B cell (primary cell): ENCODE measurements at regions not wholly inside any gene's neighbourhood (a gene's known extent, or its start where the extent isn't known, plus 50 kb on each side); places are given as distances from the start of the nearest gene placed in this dataset.

Source experiments
- ATAC-seq: fragments of 200-7000 bp; cut with Tn5 transposase; one replicate; pipeline ENCODE4 v1.10.0; 2021; ENCODE audit warnings: low read depth, mild to moderate bottlenecking, moderate number of reproducible peaks, moderate library complexity
- CTCF ChIA-PET: fragments of 350-600 bp; sonication (Branson Sonifier 250); formaldehyde crosslinking; loops from one replicate; lab custom pipeline; 2021; ENCODE audit warnings: antibody characterized with exemption, inconsistent platforms; lab: Charles Lee
- POLR2A ChIA-PET: fragments of 350-600 bp; sonication (Branson Sonifier 250); formaldehyde crosslinking; loops from one replicate; lab custom pipeline; 2021; ENCODE audit warnings: antibody characterized with exemption; lab: Charles Lee
- DNase-seq: peaks from one replicate; pipeline ENCODE4 v3.0.0; 2013
- H2AFZ ChIP-seq: 2 replicates; pipeline ENCODE4 v1.6.1; 2012; ENCODE audit warnings: mild to moderate bottlenecking, low read depth, low read length; ENCODE audit not compliant: insufficient read depth, poor library complexity, severe bottlenecking
- H3K27ac ChIP-seq, 2 donors: 1 replicate in 1 of 2; 2 replicates in 1 of 2; pipeline ENCODE4 v1.5.1; 2012 to 2013; ENCODE audit warnings: low read length in 2 of 2, mild to moderate bottlenecking in 2 of 2, moderate library complexity in 1 of 2
- H3K27me3 ChIP-seq, 4 experiments: fragments of 200-600 bp in 1 of 4; sonication (generic) in 1 of 4; replicated peaks in 1 of 4; 1 replicate in 2 of 4; 2 replicates in 2 of 4; pipeline versions ENCODE4 v1.6.1 to v1.7.0; 2013 to 2016; ENCODE audit warnings: low read length in 3 of 4, mild to moderate bottlenecking in 2 of 4, mixed read lengths in 1 of 4, moderate library complexity in 1 of 4; ENCODE audit not compliant: insufficient read depth in 4 of 4, control insufficient read depth in 3 of 4; ENCODE audit errors: control extremely low read depth in 1 of 4
- H3K36me3 ChIP-seq, 2 experiments: replicated peaks in 1 of 2; 1 replicate in 1 of 2; 2 replicates in 1 of 2; pipeline versions ENCODE4 v1.6.1 to v1.7.1; 2013; ENCODE audit warnings: low read length in 1 of 2; ENCODE audit not compliant: insufficient read depth in 2 of 2, control insufficient read depth in 1 of 2; ENCODE audit errors: control extremely low read depth in 1 of 2, extremely low read depth in 1 of 2
- H3K4me1 ChIP-seq, 2 donors: fragments of 200-600 bp in 1 of 2; sonication (generic) in 1 of 2; 1 replicate in 1 of 2; 2 replicates in 1 of 2; pipeline versions ENCODE4 v1.5.1 to v1.6.1; 2013 to 2017; ENCODE audit warnings: low read length in 2 of 2; ENCODE audit not compliant: control insufficient read depth in 2 of 2, insufficient read depth in 2 of 2
- H3K4me2 ChIP-seq: replicated peaks from 2 replicates; pipeline ENCODE3; 2012; ENCODE audit warnings: mild to moderate bottlenecking, low read depth, low read length; ENCODE audit not compliant: poor library complexity, severe bottlenecking
- H3K4me3 ChIP-seq, 5 experiments: fragments of 200-600 bp in 1 of 5; sonication (generic) in 1 of 5; 1 replicate in 3 of 5; 2 replicates in 2 of 5; pipeline versions ENCODE4 v1.5.1 to v1.7.0; 2011 to 2016; ENCODE audit warnings: low read length in 4 of 5, mild to moderate bottlenecking in 4 of 5, low read depth in 2 of 5, control low read depth in 1 of 5, moderate library complexity in 1 of 5; ENCODE audit not compliant: insufficient read depth in 1 of 5; ENCODE audit errors: control extremely low read depth in 1 of 5, extremely low read depth in 1 of 5
- H3K79me2 ChIP-seq: fragments of 200-600 bp; sonication (generic); one replicate; pipeline ENCODE4 v1.6.0; 2016; ENCODE audit warnings: low read length; ENCODE audit not compliant: control insufficient read depth, insufficient read depth
- H3K9ac ChIP-seq: fragments of 200-600 bp; sonication (generic); 2 replicates; pipeline ENCODE4 v1.6.1; 2017; ENCODE audit warnings: mild to moderate bottlenecking, low read length, moderate library complexity
- H3K9me3 ChIP-seq, 3 donors: one replicate each; pipeline versions ENCODE4 v1.6.1 to v1.7.1; 2013; ENCODE audit warnings: low read length in 2 of 3; ENCODE audit not compliant: control insufficient read depth in 2 of 3, insufficient read depth in 1 of 3; ENCODE audit errors: control extremely low read depth in 1 of 3
- H4K20me1 ChIP-seq: 2 replicates; pipeline ENCODE4 v1.6.0; 2012; ENCODE audit warnings: mild to moderate bottlenecking, low read length; ENCODE audit not compliant: insufficient read depth, control insufficient read depth, poor library complexity, severe bottlenecking
- H3K27ac Mint-ChIP-seq: one replicate; pipeline ENCODE4 v1.8.0; 2021; ENCODE audit warnings: mixed read lengths
- H3K27me3 Mint-ChIP-seq: one replicate; pipeline ENCODE4 v1.8.0; 2021; ENCODE audit warnings: mixed read lengths
- H3K4me1 Mint-ChIP-seq: one replicate; pipeline ENCODE4 v1.8.0; 2021; ENCODE audit warnings: mixed read lengths
- H3K4me3 Mint-ChIP-seq: one replicate; pipeline ENCODE4 v1.8.0; 2021; ENCODE audit warnings: mixed read lengths
- H3K9me3 Mint-ChIP-seq: one replicate; pipeline ENCODE4 v1.8.0; 2022; ENCODE audit warnings: mixed read lengths; ENCODE audit not compliant: insufficient read depth
- CTCF ChIP-seq: fragments of 200-600 bp; IDR thresholded peaks from one replicate; pipeline ENCODE4 v1.8.0; 2022; ENCODE audit warnings: antibody characterized with exemption, mild to moderate bottlenecking
- EZH2 ChIP-seq: IDR thresholded peaks from 2 replicates; pipeline ENCODE4 v1.6.1; 2012; ENCODE audit warnings: borderline replicate concordance, low read depth, mild to moderate bottlenecking, moderate library complexity, low read length; ENCODE audit not compliant: insufficient read depth, poor library complexity, severe bottlenecking
- WGBS: methylation state at CpG from one replicate; pipeline ENCODE4 v1.1.5; 2013; ENCODE audit warnings: missing lambda C conversion rate; ENCODE audit not compliant: insufficient coverage; 5-methylcytosine and 5-hydroxymethylcytosine counted together
- intact Hi-C: fragments of 100-400 bp; cut with micrococcal nuclease; formaldehyde crosslinking; loops from one replicate; pipeline ENCODE4 v1.10.0; 2022

- no peaks in the 10 kb centered on the region for H3K27me3 ChIP-seq
- no peaks in the 10 kb centered on the region for H4K20me1 ChIP-seq
- H3K27me3 Mint-ChIP-seq = no peaks in the 10 kb centered on the region
- H3K4me3 ChIP-seq = no peak overlapping the region
- H3K9me3 Mint-ChIP-seq = peaks cover 4% of the 10 kb centered on the region
- H3K27ac Mint-ChIP-seq = no peak overlapping the region
- intact Hi-C loops = no loop called here
- no peaks in the 10 kb centered on the region for H3K4me1 Mint-ChIP-seq
- no peaks in the 10 kb centered on the region for H3K79me2 ChIP-seq
- H3K9me3 ChIP-seq = peaks cover 0 to 4% (median 0%) of the 10 kb centered on the region in 3 donors
- WGBS = no CpG with 5 or more reads among the region's 1 CpG
- DNase-seq = no peak
- H3K36me3 ChIP-seq = no peaks in the 10 kb centered on the region
- H3K9ac ChIP-seq = no peak overlapping the region
- no peak overlapping the region for H3K4me3 Mint-ChIP-seq
- no peak for ATAC-seq
- POLR2A ChIA-PET = no interaction called here
- no peak overlapping the region for H2AFZ ChIP-seq
- CTCF ChIA-PET = no interaction called here
- no peak overlapping the region for H3K4me2 ChIP-seq
- H3K4me1 ChIP-seq = no peaks in the 10 kb centered on the region
- H3K27ac ChIP-seq = no peak overlapping the region
- TF ChIP-seq EZH2 (no peak), CTCF (no peak)
Observed at GRCh38 chr2:21999522-21999921, 875.8 kb downstream of the TDRD15 start.

- TF ChIP-seq CTCF = no peak
- no peak for TF ChIP-seq EZH2
- H3K27me3 ChIP-seq = no peaks in the 10 kb centered on the region
- Mint-ChIP-seq H3K27me3 (no peaks in the 10 kb centered on the region), H3K4me1 (no peaks in the 10 kb centered on the region), H3K9me3 (peaks cover 4% of the 10 kb centered on the region), H3K4me3 (no peak overlapping the region), H3K27ac (no peak overlapping the region)
- no peak overlapping the region for H3K4me2 ChIP-seq
- POLR2A ChIA-PET = no interaction called here
- H3K4me1 ChIP-seq = no peaks in the 10 kb centered on the region
- DNase-seq (no peak), ATAC-seq (no peak)
- intact Hi-C loops = no loop called here
- H3K27ac ChIP-seq = no peak overlapping the region
- H4K20me1 ChIP-seq = no peaks in the 10 kb centered on the region
- H3K9ac ChIP-seq = no peak overlapping the region
- no CpG with 5 or more reads among the region's 1 CpG for WGBS
- no peak overlapping the region for H2AFZ ChIP-seq
- no peaks in the 10 kb centered on the region for H3K36me3 ChIP-seq
- no peaks in the 10 kb centered on the region for H3K9me3 ChIP-seq
- H3K79me2 ChIP-seq = no peaks in the 10 kb centered on the region
- CTCF ChIA-PET = no interaction called here
- H3K4me3 ChIP-seq = no peak overlapping the region
Observed at GRCh38 chr2:22002066-22002465, 878.3 kb downstream of the TDRD15 start.
